C4-2B (cell line): ENCODE measurements at regions not wholly inside any gene's neighbourhood (a gene's known extent, or its start where the extent isn't known, plus 50 kb on each side); places are given as distances from the start of the nearest gene placed in this dataset.

Experiments used
- ZFX ChIP-seq: fragments of 450-650 bp; IDR thresholded peaks from 2 replicates; pipeline ENCODE4 v1.6.1; 2017
- TF ChIP-seq, protein P1 (sequence below): fragments of 450-650 bp; conservative IDR thresholded peaks from 2 replicates; pipeline ENCODE4 v1.5.1; 2017; ENCODE audit warnings: mild to moderate bottlenecking

- TF ChIP-seq, protein P1, sequence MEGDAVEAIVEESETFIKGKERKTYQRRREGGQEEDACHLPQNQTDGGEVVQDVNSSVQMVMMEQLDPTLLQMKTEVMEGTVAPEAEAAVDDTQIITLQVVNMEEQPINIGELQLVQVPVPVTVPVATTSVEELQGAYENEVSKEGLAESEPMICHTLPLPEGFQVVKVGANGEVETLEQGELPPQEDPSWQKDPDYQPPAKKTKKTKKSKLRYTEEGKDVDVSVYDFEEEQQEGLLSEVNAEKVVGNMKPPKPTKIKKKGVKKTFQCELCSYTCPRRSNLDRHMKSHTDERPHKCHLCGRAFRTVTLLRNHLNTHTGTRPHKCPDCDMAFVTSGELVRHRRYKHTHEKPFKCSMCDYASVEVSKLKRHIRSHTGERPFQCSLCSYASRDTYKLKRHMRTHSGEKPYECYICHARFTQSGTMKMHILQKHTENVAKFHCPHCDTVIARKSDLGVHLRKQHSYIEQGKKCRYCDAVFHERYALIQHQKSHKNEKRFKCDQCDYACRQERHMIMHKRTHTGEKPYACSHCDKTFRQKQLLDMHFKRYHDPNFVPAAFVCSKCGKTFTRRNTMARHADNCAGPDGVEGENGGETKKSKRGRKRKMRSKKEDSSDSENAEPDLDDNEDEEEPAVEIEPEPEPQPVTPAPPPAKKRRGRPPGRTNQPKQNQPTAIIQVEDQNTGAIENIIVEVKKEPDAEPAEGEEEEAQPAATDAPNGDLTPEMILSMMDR = no peak
- TF ChIP-seq ZFX = no peak
These were observed 593.2 kb upstream of the ZNF804A start for GRCh38 chr2:184004948-184005672.
